A673 (cell line): ENCODE measurements at regions not wholly inside any gene's neighbourhood (a gene's known extent, or its start where the extent isn't known, plus 50 kb on each side); places are given as distances from the start of the nearest gene placed in this dataset.

ENCODE experiments used
- EZH2 ChIP-seq: fragments of 200-600 bp; sonication (generic); IDR thresholded peaks from 2 replicates; pipeline ENCODE4 v1.6.1; 2017; ENCODE audit warnings: borderline replicate concordance, low read depth, mild to moderate bottlenecking, mixed read lengths, antibody characterized with exemption, low read length; ENCODE audit not compliant: poor library complexity, severe bottlenecking
- TF ChIP-seq, protein P1 (sequence below): fragments of 300-800, 200-600 bp; sonication (generic); conservative IDR thresholded peaks from 2 replicates; pipeline ENCODE4 v1.5.1; 2017; ENCODE audit warnings: low read depth, mild to moderate bottlenecking, antibody characterized with exemption, low read length, moderate library complexity, mixed read lengths

DNA sequence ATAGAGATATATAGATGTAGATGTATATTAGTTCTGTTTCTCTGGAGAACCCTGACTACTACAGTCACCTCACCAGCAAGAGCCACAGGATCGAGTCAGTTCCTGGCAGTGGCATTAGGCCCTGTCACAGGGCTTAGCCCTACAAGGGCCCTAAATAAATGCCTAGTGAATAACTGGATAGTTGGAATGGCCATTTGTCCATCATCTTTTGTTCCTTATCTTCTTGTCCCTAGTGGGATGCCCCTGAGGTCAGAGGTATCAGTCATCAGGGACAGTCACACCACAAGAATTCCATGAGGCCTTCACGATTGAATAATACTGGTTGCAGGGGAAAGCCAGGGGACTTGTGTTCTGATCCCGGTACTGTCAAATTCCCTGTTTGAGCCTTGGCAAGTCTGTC, 204.9 kb upstream of the PPP2R3A start:
- TF ChIP-seq, protein P1, sequence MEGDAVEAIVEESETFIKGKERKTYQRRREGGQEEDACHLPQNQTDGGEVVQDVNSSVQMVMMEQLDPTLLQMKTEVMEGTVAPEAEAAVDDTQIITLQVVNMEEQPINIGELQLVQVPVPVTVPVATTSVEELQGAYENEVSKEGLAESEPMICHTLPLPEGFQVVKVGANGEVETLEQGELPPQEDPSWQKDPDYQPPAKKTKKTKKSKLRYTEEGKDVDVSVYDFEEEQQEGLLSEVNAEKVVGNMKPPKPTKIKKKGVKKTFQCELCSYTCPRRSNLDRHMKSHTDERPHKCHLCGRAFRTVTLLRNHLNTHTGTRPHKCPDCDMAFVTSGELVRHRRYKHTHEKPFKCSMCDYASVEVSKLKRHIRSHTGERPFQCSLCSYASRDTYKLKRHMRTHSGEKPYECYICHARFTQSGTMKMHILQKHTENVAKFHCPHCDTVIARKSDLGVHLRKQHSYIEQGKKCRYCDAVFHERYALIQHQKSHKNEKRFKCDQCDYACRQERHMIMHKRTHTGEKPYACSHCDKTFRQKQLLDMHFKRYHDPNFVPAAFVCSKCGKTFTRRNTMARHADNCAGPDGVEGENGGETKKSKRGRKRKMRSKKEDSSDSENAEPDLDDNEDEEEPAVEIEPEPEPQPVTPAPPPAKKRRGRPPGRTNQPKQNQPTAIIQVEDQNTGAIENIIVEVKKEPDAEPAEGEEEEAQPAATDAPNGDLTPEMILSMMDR, result no peak
- no peak for TF ChIP-seq EZH2
